IMR-90 (cell line): ENCODE measurements at regions not wholly inside any gene's neighbourhood (a gene's known extent, or its start where the extent isn't known, plus 50 kb on each side); places are given as distances from the start of the nearest gene placed in this dataset.

ENCODE experiments used
- ATAC-seq: fragments of 200-7000 bp; cut with Tn5 transposase; 2 replicates; pipeline ENCODE4 v1.9.1; 2020; ENCODE audit warnings: low read depth, mild to moderate bottlenecking, moderate library complexity
- BruUV-seq: library from RNA; stranded (reverse); fragments of 400-500 nt; replicated peaks from 2 replicates; lab custom pipeline; 2021; lab: Mats Ljungman, UMichigan
- CTCF ChIA-PET: fragments of 300-600 bp; formaldehyde crosslinking; extraction: SDS; loops from one replicate; lab custom pipeline; 2021; ENCODE audit warnings: antibody characterized with exemption; lab: Yijun Ruan, JAX
- POLR2A ChIA-PET: fragments of 300-600 bp; sonication (Branson Sonifier 250); formaldehyde crosslinking; loops from one replicate; lab custom pipeline; 2022; ENCODE audit warnings: antibody characterized with exemption; ENCODE audit not compliant: unreplicated experiment; lab: Charles Lee
- DNase-seq: peaks from one replicate; pipeline ENCODE4 v3.0.0; 2013
- H2AFZ ChIP-seq: replicated peaks from 2 replicates; pipeline ENCODE3; 2013; ENCODE audit warnings: low read length, mild to moderate bottlenecking; ENCODE audit not compliant: poor library complexity
- H2AK5ac ChIP-seq: 2 replicates; pipeline ENCODE4 v1.6.1; 2013; ENCODE audit warnings: low read depth, low read length, inconsistent platforms
- H2AK9ac ChIP-seq: replicated peaks from 2 replicates; pipeline ENCODE3; 2013; ENCODE audit warnings: mild to moderate bottlenecking, low read depth, low read length, moderate library complexity; ENCODE audit not compliant: poor library complexity
- H2BK120ac ChIP-seq: 2 replicates; pipeline ENCODE4 v1.6.1; 2013; ENCODE audit warnings: low read depth, low read length, inconsistent platforms
- H2BK15ac ChIP-seq: 3 replicates; pipeline ENCODE4 v1.6.1; 2013; ENCODE audit warnings: low read depth, low read length, inconsistent platforms
- H2BK20ac ChIP-seq: 2 replicates; pipeline ENCODE4 v1.6.1; 2013; ENCODE audit warnings: low read depth, mild to moderate bottlenecking, inconsistent platforms, low read length, moderate library complexity
- H2BK5ac ChIP-seq: 2 replicates; pipeline ENCODE4 v1.6.1; 2013; ENCODE audit warnings: mild to moderate bottlenecking, low read depth, low read length, inconsistent platforms; ENCODE audit not compliant: poor library complexity, severe bottlenecking
- H3K14ac ChIP-seq: replicated peaks from 2 replicates; pipeline ENCODE4 v1.6.1; 2013; ENCODE audit warnings: low read depth, low read length, inconsistent platforms
- H3K18ac ChIP-seq: 2 replicates; pipeline ENCODE4 v1.6.1; 2013; ENCODE audit warnings: low read depth, low read length, control low read depth
- H3K23ac ChIP-seq: 2 replicates; pipeline ENCODE4 v1.6.1; 2013; ENCODE audit warnings: low read depth, low read length, inconsistent platforms
- H3K27ac ChIP-seq: 2 replicates; pipeline ENCODE4 v1.5.1; 2013; ENCODE audit warnings: mild to moderate bottlenecking, control low read depth, low read length; ENCODE audit not compliant: insufficient read depth
- H3K27me3 ChIP-seq: 2 replicates; pipeline ENCODE4 v1.6.1; 2013; ENCODE audit warnings: low read length; ENCODE audit not compliant: control insufficient read depth, insufficient read depth
- H3K36me3 ChIP-seq: 2 replicates; pipeline ENCODE4 v1.6.1; 2013; ENCODE audit warnings: low read length, mixed read lengths; ENCODE audit not compliant: control insufficient read depth, insufficient read depth
- H3K4ac ChIP-seq: 2 replicates; pipeline ENCODE4 v1.6.1; 2013; ENCODE audit warnings: low read depth, low read length, inconsistent platforms
- H3K4me1 ChIP-seq: 2 replicates; pipeline ENCODE4 v1.6.1; 2013; ENCODE audit warnings: low read length, mixed read lengths; ENCODE audit not compliant: control insufficient read depth, insufficient read depth
- H3K4me2 ChIP-seq: 2 replicates; pipeline ENCODE4 v1.6.1; 2013; ENCODE audit warnings: low read depth, mild to moderate bottlenecking, control low read depth, low read length, moderate library complexity
- H3K4me3 ChIP-seq: 2 replicates; pipeline ENCODE4 v1.5.1; 2013; ENCODE audit warnings: low read depth, mild to moderate bottlenecking, control low read depth, low read length, moderate library complexity; ENCODE audit not compliant: insufficient read depth
- H3K56ac ChIP-seq: 2 replicates; pipeline ENCODE4 v1.6.1; 2013; ENCODE audit warnings: low read length, inconsistent platforms; ENCODE audit not compliant: insufficient read depth; ENCODE audit errors: extremely low read depth
- H3K79me1 ChIP-seq, 2 experiments: 2 replicates each; pipeline ENCODE4 v1.6.1; 2013; ENCODE audit warnings: low read length in 2 of 2, inconsistent platforms in 1 of 2, low read depth in 1 of 2
- H3K9ac ChIP-seq: 2 replicates; pipeline ENCODE4 v1.6.1; 2013; ENCODE audit warnings: low read depth, low read length, control low read depth
- H3K9me1 ChIP-seq: 2 replicates; pipeline ENCODE4 v1.6.1; 2013; ENCODE audit warnings: low read length, inconsistent platforms; ENCODE audit not compliant: insufficient read depth
- H3K9me3 ChIP-seq: 2 replicates; pipeline ENCODE4 v1.6.1; 2013; ENCODE audit warnings: low read length; ENCODE audit not compliant: control insufficient read depth, insufficient read depth
- H4K20me1 ChIP-seq: 2 replicates; pipeline ENCODE4 v1.6.1; 2013; ENCODE audit warnings: low read length, inconsistent platforms; ENCODE audit not compliant: insufficient read depth
- H4K5ac ChIP-seq: 2 replicates; pipeline ENCODE4 v1.6.1; 2013; ENCODE audit warnings: mild to moderate bottlenecking, low read depth, low read length, control low read depth
- H4K8ac ChIP-seq, 2 experiments: 2 replicates each; pipeline ENCODE4 v1.6.1; 2013; ENCODE audit warnings: low read depth in 2 of 2, low read length in 2 of 2, control low read depth in 1 of 2, inconsistent platforms in 1 of 2
- H4K91ac ChIP-seq: 2 replicates; pipeline ENCODE4 v1.6.1; 2013; ENCODE audit warnings: low read depth, low read length, inconsistent platforms; ENCODE audit not compliant: insufficient read depth
- CEBPB ChIP-seq: IDR thresholded peaks from 2 replicates; pipeline ENCODE4 v1.6.1; 2012; ENCODE audit warnings: low read depth, low read length, improper control_type of control experiment
- CHD1 ChIP-seq: IDR thresholded peaks from 2 replicates; pipeline ENCODE4 v1.6.1; 2012; ENCODE audit warnings: low read depth, low read length, improper control_type of control experiment
- CTCF ChIP-seq: conservative IDR thresholded peaks from 2 replicates; pipeline ENCODE4 v1.5.1; 2012; ENCODE audit warnings: mild to moderate bottlenecking, low read depth, low read length, improper control_type of control experiment
- FOS ChIP-seq: fragments of 150-350 bp; IDR thresholded peaks from 2 replicates; pipeline ENCODE4 v1.6.1; 2016; ENCODE audit warnings: low read depth, low read length
- MAZ ChIP-seq: IDR thresholded peaks from 2 replicates; pipeline ENCODE4 v1.6.1; 2012; ENCODE audit warnings: low read depth, mild to moderate bottlenecking, low read length, improper control_type of control experiment, moderate library complexity, borderline replicate concordance
- MXI1 ChIP-seq: IDR thresholded peaks from 2 replicates; pipeline ENCODE4 v1.6.1; 2012; ENCODE audit warnings: low read depth, mild to moderate bottlenecking, low read length, moderate library complexity, borderline replicate concordance
- NFE2L2 ChIP-seq: fragments of 150-350 bp; IDR thresholded peaks from 2 replicates; pipeline ENCODE4 v1.6.1; 2016; ENCODE audit warnings: low read depth, mild to moderate bottlenecking, low read length
- RAD21 ChIP-seq: IDR thresholded peaks from 2 replicates; pipeline ENCODE4 v1.6.1; 2012; ENCODE audit warnings: low read length, improper control_type of control experiment
- RFX5 ChIP-seq: IDR thresholded peaks from 2 replicates; pipeline ENCODE4 v1.8.0; 2012; ENCODE audit warnings: low read depth, mild to moderate bottlenecking, low read length, moderate library complexity
- SMC3 ChIP-seq: fragments of 150-350 bp; IDR thresholded peaks from 2 replicates; pipeline ENCODE4 v1.6.1; 2016; ENCODE audit warnings: low read depth, mild to moderate bottlenecking, antibody characterized with exemption, low read length, moderate library complexity
- USF2 ChIP-seq: fragments of 150-350 bp; IDR thresholded peaks from 2 replicates; pipeline ENCODE4 v1.6.1; 2017; ENCODE audit warnings: mild to moderate bottlenecking, antibody characterized with exemption, low read length, low read depth
- WGBS, 2 experiments: methylation state at CpG; one replicate each; pipeline versions ENCODE4 v1.1.5 to v1.1.7; 2013; ENCODE audit warnings: missing lambda C conversion rate in 2 of 2; ENCODE audit not compliant: insufficient read length in 1 of 2; ENCODE audit errors: extremely low coverage in 2 of 2; 5-methylcytosine and 5-hydroxymethylcytosine counted together
- dilution Hi-C: fragments of 300-500 bp; cut with HindIII; formaldehyde crosslinking; loops from one replicate; pipeline ENCODE4 v1.14.3; 2018; ENCODE audit warnings: low sequenced_read_pairs; ENCODE audit not compliant: unreplicated experiment
- in situ Hi-C: fragments of 300-500 bp; cut with MboI; formaldehyde crosslinking; loops from 3 replicates; pipeline ENCODE4 v1.14.3; 2019; ENCODE audit warnings: low sequenced_read_pairs, inconsistent platforms, mixed read lengths
- intact Hi-C: fragments of 100-400 bp; cut with micrococcal nuclease; formaldehyde crosslinking; loops from 2 replicates; pipeline ENCODE4 v1.10.0; 2022
- TF ChIP-seq, protein P1 (sequence below): fragments of 150-350 bp; IDR thresholded peaks from 2 replicates; pipeline ENCODE4 v1.6.1; 2016; ENCODE audit warnings: low read depth, mild to moderate bottlenecking, low read length, moderate library complexity, borderline replicate concordance

- H2BK20ac ChIP-seq, result no peak overlapping the region
- H3K9me1 ChIP-seq, result no peaks in the 10 kb centered on the region
- no peak overlapping the region for H3K14ac ChIP-seq
- H3K9ac ChIP-seq, result no peak overlapping the region
- H3K4ac ChIP-seq, result no peak overlapping the region
- no TSS peak for BruUV-seq
- ChIA-PET POLR2A (no interaction called here), CTCF (interaction anchor here (0.6 kb wide), 1 partner anchor 260 kb away, joined by 3 read pairs; no protein-coding TSS in a partner anchor)
- dilution Hi-C loops, result no loop called here
- WGBS, 2 experiments, result no CpG with 5 or more reads among the region's 4 CpGs
- H4K5ac ChIP-seq, result no peak overlapping the region
- no peak for ATAC-seq
- no peak overlapping the region for H3K18ac ChIP-seq
- in situ Hi-C loops, result no loop called here
- no peak overlapping the region for H4K91ac ChIP-seq
- DNase-seq, result no peak
- H3K79me1 ChIP-seq, result no peaks in the 10 kb centered on the region
- H2BK5ac ChIP-seq, result no peak overlapping the region
- intact Hi-C loops, result no loop called here
- H2AK9ac ChIP-seq, result no peak overlapping the region
- no peak overlapping the region for H2AK5ac ChIP-seq
- H3K4me2 ChIP-seq, result no peak overlapping the region
- no peak overlapping the region for H2AFZ ChIP-seq
- H2BK120ac ChIP-seq, result no peak overlapping the region
- no peak for TF ChIP-seq RFX5
- no peak for TF ChIP-seq CEBPB
- TF ChIP-seq USF2, result no peak
- no peak for TF ChIP-seq SMC3
- TF ChIP-seq RAD21, result no peak
- no peak for TF ChIP-seq NFE2L2
- no peak for TF ChIP-seq CHD1
- TF ChIP-seq MAZ, result no peak
- no peak for TF ChIP-seq CTCF
- TF ChIP-seq FOS, result no peak
- TF ChIP-seq, protein P1, sequence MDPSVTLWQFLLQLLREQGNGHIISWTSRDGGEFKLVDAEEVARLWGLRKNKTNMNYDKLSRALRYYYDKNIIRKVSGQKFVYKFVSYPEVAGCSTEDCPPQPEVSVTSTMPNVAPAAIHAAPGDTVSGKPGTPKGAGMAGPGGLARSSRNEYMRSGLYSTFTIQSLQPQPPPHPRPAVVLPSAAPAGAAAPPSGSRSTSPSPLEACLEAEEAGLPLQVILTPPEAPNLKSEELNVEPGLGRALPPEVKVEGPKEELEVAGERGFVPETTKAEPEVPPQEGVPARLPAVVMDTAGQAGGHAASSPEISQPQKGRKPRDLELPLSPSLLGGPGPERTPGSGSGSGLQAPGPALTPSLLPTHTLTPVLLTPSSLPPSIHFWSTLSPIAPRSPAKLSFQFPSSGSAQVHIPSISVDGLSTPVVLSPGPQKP, result no peak
- TF ChIP-seq MXI1, result no peak
- no peak overlapping the region for H4K8ac ChIP-seq
- no peak overlapping the region for H3K4me3 ChIP-seq
- H3K23ac ChIP-seq, result no peak overlapping the region
- no peaks in the 10 kb centered on the region for H3K36me3 ChIP-seq
- H2BK15ac ChIP-seq, result no peak overlapping the region
- H4K20me1 ChIP-seq, result no peaks in the 10 kb centered on the region
- no peaks in the 10 kb centered on the region for H3K4me1 ChIP-seq
- H3K56ac ChIP-seq, result no peak overlapping the region
- H3K9me3 ChIP-seq, result no peaks in the 10 kb centered on the region
- H3K27ac ChIP-seq, result no peak overlapping the region
- H3K27me3 ChIP-seq, result no peaks in the 10 kb centered on the region; the same call in 1 of the 2 replicates
These were observed 92.5 kb upstream of the FOXN2 start for GRCh38 chr2:48221846-48222516.
